Activated naive CD4-positive, alpha-beta T cell treated with anti-CD3 and anti-CD28 coated beads, Interleukin-2, amount 50 U/mL, for 24 hours (primary cell): ENCODE measurements at regions not wholly inside any gene's neighbourhood (a gene's known extent, or its start where the extent isn't known, plus 50 kb on each side); places are given as distances from the start of the nearest gene placed in this dataset.
"Not testable (repeated sequence)": the region's sequence is repeated elsewhere in the genome, so short reads cannot be mapped to it uniquely, and the experiment has no call there.

Experiments
- H3K27ac Mint-ChIP-seq: one replicate; pipeline ENCODE4 v1.8.0; 2021; ENCODE audit warnings: mild to moderate bottlenecking, mixed read lengths
- H3K27me3 Mint-ChIP-seq: one replicate; pipeline ENCODE4 v1.8.0; 2021; ENCODE audit warnings: mixed read lengths
- H3K36me3 Mint-ChIP-seq: one replicate; pipeline ENCODE4 v1.8.0; 2021; ENCODE audit warnings: mixed read lengths
- H3K4me1 Mint-ChIP-seq: one replicate; pipeline ENCODE4 v1.8.0; 2021; ENCODE audit warnings: mixed read lengths
- H3K4me3 Mint-ChIP-seq: one replicate; pipeline ENCODE4 v1.8.0; 2021; ENCODE audit warnings: mild to moderate bottlenecking, mixed read lengths
- H3K9me3 Mint-ChIP-seq: one replicate; pipeline ENCODE4 v1.8.0; 2021; ENCODE audit warnings: mixed read lengths

- Mint-ChIP-seq H3K9me3 (no peaks in the 10 kb centered on the region), H3K36me3 (no peaks in the 10 kb centered on the region), H3K4me3 (no peak overlapping the region), H3K27me3 (no peaks in the 10 kb centered on the region), H3K4me1 (no peaks in the 10 kb centered on the region), H3K27ac (no peak overlapping the region)
Observed at GRCh38 chr5:92330365-92330764, 947.2 kb upstream of the ARRDC3 start.

GRCh38 chr5:92329759-92330158 lies 946.6 kb upstream of the ARRDC3 start:
- H3K9me3 Mint-ChIP-seq, result no peaks in the 10 kb centered on the region
- no peaks in the 10 kb centered on the region for H3K36me3 Mint-ChIP-seq
- no peak overlapping the region for H3K27ac Mint-ChIP-seq
- H3K27me3 Mint-ChIP-seq, result no peaks in the 10 kb centered on the region
- H3K4me3 Mint-ChIP-seq, result no peak overlapping the region
- no peaks in the 10 kb centered on the region for H3K4me1 Mint-ChIP-seq

- no peaks in the 10 kb centered on the region for H3K4me1 Mint-ChIP-seq
- H3K36me3 Mint-ChIP-seq, result no peaks in the 10 kb centered on the region
- H3K9me3 Mint-ChIP-seq, result no peaks in the 10 kb centered on the region
- no peaks in the 10 kb centered on the region for H3K27me3 Mint-ChIP-seq
- no peak overlapping the region for H3K27ac Mint-ChIP-seq
- H3K4me3 Mint-ChIP-seq, result no peak overlapping the region
Observed at GRCh38 chr5:92328584-92329259, 945.6 kb upstream of the ARRDC3 start.

GRCh38 chr5:92320446-92320845 lies 937.3 kb upstream of the ARRDC3 start:
- H3K36me3 Mint-ChIP-seq, result no peaks in the 10 kb centered on the region
- H3K4me3 Mint-ChIP-seq, result no peak overlapping the region

GRCh38 chr5:92313385-92313784 lies 930.3 kb upstream of the ARRDC3 start:
- H3K27me3 Mint-ChIP-seq, result no peaks in the 10 kb centered on the region
- H3K4me3 Mint-ChIP-seq, result no peak overlapping the region
- H3K36me3 Mint-ChIP-seq, result no peaks in the 10 kb centered on the region
- no peak overlapping the region for H3K27ac Mint-ChIP-seq
- H3K9me3 Mint-ChIP-seq, result no peaks in the 10 kb centered on the region
- no peaks in the 10 kb centered on the region for H3K4me1 Mint-ChIP-seq

More at GRCh38 chr5:92320446-92320845, 937.3 kb upstream of the ARRDC3 start:
- Mint-ChIP-seq H3K27ac (no peak overlapping the region), H3K4me1 (no peaks in the 10 kb centered on the region), H3K9me3 (no peaks in the 10 kb centered on the region), H3K27me3 (no peaks in the 10 kb centered on the region)

- Mint-ChIP-seq H3K27ac (no peak overlapping the region), H3K9me3 (no peaks in the 10 kb centered on the region), H3K27me3 (no peaks in the 10 kb centered on the region), H3K4me1 (no peaks in the 10 kb centered on the region), H3K4me3 (no peak overlapping the region), H3K36me3 (no peaks in the 10 kb centered on the region)
Observed at GRCh38 chr5:92309336-92309991, 926.3 kb upstream of the ARRDC3 start.

GRCh38 chr5:92308679-92309078 lies 925.6 kb upstream of the ARRDC3 start:
- no peak overlapping the region for H3K27ac Mint-ChIP-seq
- no peak overlapping the region for H3K4me3 Mint-ChIP-seq
- H3K36me3 Mint-ChIP-seq, result no peaks in the 10 kb centered on the region
- H3K4me1 Mint-ChIP-seq, result no peaks in the 10 kb centered on the region
- H3K27me3 Mint-ChIP-seq, result no peaks in the 10 kb centered on the region
- H3K9me3 Mint-ChIP-seq, result no peaks in the 10 kb centered on the region

GRCh38 chr5:92302356-92302755 lies 919.2 kb upstream of the ARRDC3 start:
- not testable (repeated sequence) for H3K4me1 Mint-ChIP-seq, H3K27me3 Mint-ChIP-seq, H3K27ac Mint-ChIP-seq

GRCh38 chr5:92283521-92283920 lies 900.4 kb upstream of the ARRDC3 start:
- H3K4me3 Mint-ChIP-seq, result no peak overlapping the region
- no peaks in the 10 kb centered on the region for H3K27me3 Mint-ChIP-seq
- no peak overlapping the region for H3K27ac Mint-ChIP-seq
- H3K4me1 Mint-ChIP-seq, result no peaks in the 10 kb centered on the region
- no peaks in the 10 kb centered on the region for H3K36me3 Mint-ChIP-seq
- H3K9me3 Mint-ChIP-seq, result peaks cover 14% of the 10 kb centered on the region

More at GRCh38 chr5:92302356-92302755, 919.2 kb upstream of the ARRDC3 start:
- H3K4me3 Mint-ChIP-seq, H3K36me3 Mint-ChIP-seq, H3K9me3 Mint-ChIP-seq: not testable (repeated sequence)

GRCh38 chr5:92271750-92272149 lies 888.6 kb upstream of the ARRDC3 start:
- H3K9me3 Mint-ChIP-seq, result peaks cover 14% of the 10 kb centered on the region
- not testable (repeated sequence) for H3K27ac Mint-ChIP-seq, H3K4me1 Mint-ChIP-seq, H3K4me3 Mint-ChIP-seq, H3K27me3 Mint-ChIP-seq, H3K36me3 Mint-ChIP-seq

GRCh38 chr5:92268343-92268742 lies 885.2 kb upstream of the ARRDC3 start:
- Mint-ChIP-seq H3K27ac (no peak overlapping the region), H3K9me3 (peaks cover 13% of the 10 kb centered on the region), H3K27me3 (no peaks in the 10 kb centered on the region), H3K36me3 (no peaks in the 10 kb centered on the region), H3K4me1 (no peaks in the 10 kb centered on the region), H3K4me3 (no peak overlapping the region)

- H3K36me3 Mint-ChIP-seq, result no peaks in the 10 kb centered on the region
- H3K27ac Mint-ChIP-seq, result no peak overlapping the region
- H3K27me3 Mint-ChIP-seq, result no peaks in the 10 kb centered on the region
- no peaks in the 10 kb centered on the region for H3K4me1 Mint-ChIP-seq
- no peak overlapping the region for H3K4me3 Mint-ChIP-seq
- H3K9me3 Mint-ChIP-seq, result peaks cover 13% of the 10 kb centered on the region
Observed at GRCh38 chr5:92267830-92268229, 884.7 kb upstream of the ARRDC3 start.

GRCh38 chr5:92265804-92266203 lies 882.7 kb upstream of the ARRDC3 start:
- Mint-ChIP-seq H3K9me3 (peaks cover 13% of the 10 kb centered on the region), H3K4me3 (no peak overlapping the region), H3K36me3 (no peaks in the 10 kb centered on the region), H3K27ac (no peak overlapping the region), H3K4me1 (no peaks in the 10 kb centered on the region), H3K27me3 (no peaks in the 10 kb centered on the region)

- not testable (repeated sequence) for H3K4me1 Mint-ChIP-seq, H3K4me3 Mint-ChIP-seq, H3K27me3 Mint-ChIP-seq, H3K36me3 Mint-ChIP-seq, H3K27ac Mint-ChIP-seq
- H3K9me3 Mint-ChIP-seq, result peaks cover 24% of the 10 kb centered on the region
Observed at GRCh38 chr5:92255605-92256004, 872.5 kb upstream of the ARRDC3 start.

- H3K36me3 Mint-ChIP-seq, result no peaks in the 10 kb centered on the region
- H3K9me3 Mint-ChIP-seq, result peaks cover 15% of the 10 kb centered on the region
- no peak overlapping the region for H3K4me3 Mint-ChIP-seq
- H3K4me1 Mint-ChIP-seq, result no peaks in the 10 kb centered on the region
- H3K27me3 Mint-ChIP-seq, result no peaks in the 10 kb centered on the region
- no peak overlapping the region for H3K27ac Mint-ChIP-seq
Observed at GRCh38 chr5:92248518-92248917, 865.4 kb upstream of the ARRDC3 start.

GRCh38 chr5:92242170-92242569 lies 859.1 kb upstream of the ARRDC3 start:
- Mint-ChIP-seq H3K4me3 (no peak overlapping the region), H3K27ac (no peak overlapping the region), H3K36me3 (no peaks in the 10 kb centered on the region), H3K27me3 (no peaks in the 10 kb centered on the region), H3K9me3 (no peaks in the 10 kb centered on the region), H3K4me1 (no peaks in the 10 kb centered on the region)

GRCh38 chr5:92237896-92238295 lies 854.8 kb upstream of the ARRDC3 start:
- no peaks in the 10 kb centered on the region for H3K36me3 Mint-ChIP-seq
- no peaks in the 10 kb centered on the region for H3K27me3 Mint-ChIP-seq
- H3K4me1 Mint-ChIP-seq, result no peaks in the 10 kb centered on the region
- no peak overlapping the region for H3K4me3 Mint-ChIP-seq
- H3K9me3 Mint-ChIP-seq, result no peaks in the 10 kb centered on the region
- no peak overlapping the region for H3K27ac Mint-ChIP-seq
